ENCODE measurements at regions not wholly inside any gene's neighbourhood (a gene's known extent, or its start where the extent isn't known, plus 50 kb on each side); places are given as distances from the start of the nearest gene placed in this dataset.

- no peaks in the 10 kb centered on the region; the same call in none of the 2 replicates for H3K9me3 Mint-ChIP-seq
- no peaks in the 10 kb centered on the region for H3K27me3 Mint-ChIP-seq (ENCODE audit: insufficient read depth)
- no peak overlapping the region for H3K27ac Mint-ChIP-seq
- no peaks in the 10 kb centered on the region for H3K36me3 Mint-ChIP-seq (ENCODE audit: low read depth)
- no peaks in the 10 kb centered on the region for H3K4me1 Mint-ChIP-seq (ENCODE audit: low read depth)
- no peak for DNase-seq
- TF ChIP-seq, protein P1, sequence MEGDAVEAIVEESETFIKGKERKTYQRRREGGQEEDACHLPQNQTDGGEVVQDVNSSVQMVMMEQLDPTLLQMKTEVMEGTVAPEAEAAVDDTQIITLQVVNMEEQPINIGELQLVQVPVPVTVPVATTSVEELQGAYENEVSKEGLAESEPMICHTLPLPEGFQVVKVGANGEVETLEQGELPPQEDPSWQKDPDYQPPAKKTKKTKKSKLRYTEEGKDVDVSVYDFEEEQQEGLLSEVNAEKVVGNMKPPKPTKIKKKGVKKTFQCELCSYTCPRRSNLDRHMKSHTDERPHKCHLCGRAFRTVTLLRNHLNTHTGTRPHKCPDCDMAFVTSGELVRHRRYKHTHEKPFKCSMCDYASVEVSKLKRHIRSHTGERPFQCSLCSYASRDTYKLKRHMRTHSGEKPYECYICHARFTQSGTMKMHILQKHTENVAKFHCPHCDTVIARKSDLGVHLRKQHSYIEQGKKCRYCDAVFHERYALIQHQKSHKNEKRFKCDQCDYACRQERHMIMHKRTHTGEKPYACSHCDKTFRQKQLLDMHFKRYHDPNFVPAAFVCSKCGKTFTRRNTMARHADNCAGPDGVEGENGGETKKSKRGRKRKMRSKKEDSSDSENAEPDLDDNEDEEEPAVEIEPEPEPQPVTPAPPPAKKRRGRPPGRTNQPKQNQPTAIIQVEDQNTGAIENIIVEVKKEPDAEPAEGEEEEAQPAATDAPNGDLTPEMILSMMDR (IDR thresholded peaks at IDR 0.05), result no peak
- H3K4me3 Mint-ChIP-seq, result no peak overlapping the region
Measured at GRCh38 chr3:96022676-96023075, 791.7 kb upstream of the EPHA6 start.

GRCh38 chr3:96027718-96028117, 786.7 kb upstream of the EPHA6 start:
- no peak for DNase-seq
- no peak overlapping the region for H3K27ac Mint-ChIP-seq
- H3K27me3 Mint-ChIP-seq (ENCODE audit: insufficient read depth), result peaks cover 1% of the 10 kb centered on the region; the same call in 1 of the 2 replicates
- peaks cover 7% of the 10 kb centered on the region for H3K9me3 Mint-ChIP-seq
- no peak overlapping the region for H3K4me3 Mint-ChIP-seq
- TF ChIP-seq, protein P1 (IDR thresholded peaks at IDR 0.05), result no peak
- no peaks in the 10 kb centered on the region for H3K36me3 Mint-ChIP-seq (ENCODE audit: low read depth)
- no peaks in the 10 kb centered on the region for H3K4me1 Mint-ChIP-seq (ENCODE audit: low read depth)

DNA sequence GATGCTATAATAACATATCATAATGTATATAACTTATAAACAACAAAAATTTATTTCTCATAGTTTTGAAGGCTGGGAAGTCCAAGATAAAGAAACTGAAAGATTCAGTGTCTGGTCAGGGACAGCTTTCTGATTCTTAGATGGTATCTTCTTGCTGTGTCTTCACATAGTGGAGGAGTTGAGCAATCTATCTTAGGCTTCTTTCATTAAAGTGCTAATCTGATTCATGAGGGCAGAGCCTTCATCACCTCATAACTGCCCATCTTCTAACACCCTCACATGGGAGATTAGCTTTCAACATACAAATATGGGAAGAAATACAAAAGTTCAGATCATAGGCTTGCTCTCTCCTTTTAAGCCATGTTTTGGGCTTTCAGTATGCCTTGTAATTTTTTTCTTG, 774.8 kb upstream of the EPHA6 start:
- TF ChIP-seq, protein P1 (IDR thresholded peaks at IDR 0.05), result no peak
- H3K9me3 Mint-ChIP-seq, result peaks cover 17% of the 10 kb centered on the region
- no peaks in the 10 kb centered on the region for H3K36me3 Mint-ChIP-seq (ENCODE audit: low read depth)
- DNase-seq, result no peak
- H3K27me3 Mint-ChIP-seq (ENCODE audit: insufficient read depth), result no peaks in the 10 kb centered on the region
- no peaks in the 10 kb centered on the region for H3K4me1 Mint-ChIP-seq (ENCODE audit: low read depth)
- no peak overlapping the region for H3K27ac Mint-ChIP-seq
- no peak overlapping the region for H3K4me3 Mint-ChIP-seq

DNA sequence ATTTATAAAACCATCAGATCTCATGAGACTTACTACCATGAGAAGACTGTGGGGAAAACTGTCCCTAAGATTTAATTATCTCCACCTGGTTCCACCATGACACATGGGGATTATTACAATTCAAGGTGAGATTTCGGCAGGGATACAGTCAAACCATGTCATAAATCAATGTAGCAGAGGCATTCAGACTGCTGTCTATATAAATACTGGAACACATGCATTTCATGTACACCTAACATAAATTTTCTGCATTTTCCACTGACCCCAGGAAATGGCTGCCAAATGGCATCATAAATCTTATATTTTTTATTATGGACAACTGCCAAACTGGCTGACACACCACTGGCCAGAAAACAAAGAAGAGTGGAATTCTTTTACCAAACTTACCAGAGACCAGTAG, 755.1 kb upstream of the EPHA6 start:
- Mint-ChIP-seq H3K27me3 (ENCODE audit: insufficient read depth) (no peaks in the 10 kb centered on the region), H3K4me3 (no peak overlapping the region), H3K36me3 (ENCODE audit: low read depth) (no peaks in the 10 kb centered on the region), H3K4me1 (ENCODE audit: low read depth) (no peaks in the 10 kb centered on the region), H3K9me3 (peaks cover 20% of the 10 kb centered on the region), H3K27ac (no peak overlapping the region)
- no peak for DNase-seq
- TF ChIP-seq, protein P1 (IDR thresholded peaks at IDR 0.05), result no peak

DNA sequence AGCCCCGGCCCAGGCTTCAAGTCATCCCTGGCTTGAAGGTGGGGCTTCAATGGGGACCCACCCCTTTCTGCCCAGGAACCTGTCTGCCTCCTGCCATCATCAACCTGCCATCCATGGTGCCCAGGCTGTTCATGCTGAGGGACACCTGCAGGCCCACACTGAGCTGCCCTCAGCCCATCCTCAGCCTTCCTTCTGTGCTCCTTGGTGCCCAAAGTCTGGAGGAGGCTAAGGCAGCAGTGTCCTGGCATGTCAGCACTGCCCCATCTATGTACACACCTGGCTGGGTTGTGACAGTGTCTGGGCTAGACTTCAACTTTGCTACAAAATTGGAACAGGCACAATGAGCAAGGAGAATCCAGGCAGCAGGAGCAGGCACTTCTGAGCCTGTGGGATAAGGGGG, 745.3 kb upstream of the EPHA6 start:
- Mint-ChIP-seq H3K36me3 (ENCODE audit: low read depth) (no peaks in the 10 kb centered on the region), H3K27ac (no peak overlapping the region), H3K27me3 (ENCODE audit: insufficient read depth) (no peaks in the 10 kb centered on the region; the same call in 1 of the 2 replicates), H3K9me3 (peaks cover 25% of the 10 kb centered on the region), H3K4me1 (ENCODE audit: low read depth) (no peaks in the 10 kb centered on the region), H3K4me3 (no peak overlapping the region)
- DNase-seq, result no peak
- TF ChIP-seq, protein P1 (IDR thresholded peaks at IDR 0.05), result no peak

DNA sequence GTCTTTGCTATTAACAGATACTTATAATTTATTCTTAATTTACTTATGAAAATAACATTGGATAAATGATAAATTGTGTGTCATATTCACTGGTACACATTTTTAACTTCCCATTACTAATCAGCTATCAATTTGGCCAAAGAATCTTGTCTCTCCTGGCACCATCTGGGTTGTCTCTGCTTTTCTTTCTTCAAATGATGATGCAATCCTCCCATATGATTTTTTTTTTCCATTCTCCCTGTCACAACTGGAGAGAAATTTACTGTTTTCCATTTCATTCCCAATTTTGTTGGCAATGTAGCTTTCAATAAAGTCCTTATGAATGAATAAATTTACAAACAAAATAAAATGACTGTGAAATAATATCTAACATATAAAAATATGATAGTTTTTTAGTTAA, 743.7 kb upstream of the EPHA6 start:
- H3K4me3 Mint-ChIP-seq, result no peak overlapping the region
- no peaks in the 10 kb centered on the region for H3K36me3 Mint-ChIP-seq (ENCODE audit: low read depth)
- peaks cover 34% of the 10 kb centered on the region for H3K9me3 Mint-ChIP-seq
- DNase-seq, result no peak
- TF ChIP-seq, protein P1 (IDR thresholded peaks at IDR 0.05), result no peak
- H3K27me3 Mint-ChIP-seq (ENCODE audit: insufficient read depth), result no peaks in the 10 kb centered on the region; the same call in 1 of the 2 replicates
- H3K4me1 Mint-ChIP-seq (ENCODE audit: low read depth), result no peaks in the 10 kb centered on the region
- H3K27ac Mint-ChIP-seq, result no peak overlapping the region

All from HFFc6 (cell line).